K562 (cell line): ENCODE measurements at regions not wholly inside any gene's neighbourhood (a gene's known extent, or its start where the extent isn't known, plus 50 kb on each side); places are given as distances from the start of the nearest gene placed in this dataset.

Source experiments
- ATAC-seq: fragments of 200-7000 bp; cut with Tn5 transposase; 3 replicates; pipeline ENCODE4 v1.9.1; 2020; ENCODE audit warnings: moderate library complexity
- BruUV-seq: library from RNA; stranded (reverse); fragments of 400-500 nt; replicated peaks from 2 replicates; lab custom pipeline; 2021; lab: Mats Ljungman, UMichigan
- CTCF ChIA-PET: fragments of 300-600 bp; formaldehyde crosslinking; extraction: SDS; loops from one replicate; lab custom pipeline; 2021; ENCODE audit warnings: low intra/inter-chr PET ratio; lab: Yijun Ruan, JAX
- POLR2A ChIA-PET: fragments of 300-600, 350-650 bp; sonication (Branson Sonifier 250); formaldehyde crosslinking; extraction: SDS; loops from one replicate; lab custom pipeline; 2021; ENCODE audit warnings: antibody characterized with exemption, inconsistent platforms; lab: Yijun Ruan, JAX
- DNase-seq, 4 experiments: peaks; one replicate each; pipeline versions ENCODE4 v3.0.0 to v3.0.0-alpha.2; 2011 to 2018; ENCODE audit warnings: low spot score in 3 of 4, mixed read lengths in 3 of 4; ENCODE audit errors: extremely low read depth in 1 of 4
- FAIRE-seq: peaks from 2 replicates; lab custom pipeline; 2011; peaks lifted over from hg19 to GRCh38; lab: Jason Lieb, UNC
- H2AFZ ChIP-seq: 2 replicates; pipeline ENCODE4 v1.6.0; 2011; ENCODE audit warnings: low read depth, low read length, control low read depth, inconsistent platforms
- H3K27ac ChIP-seq: fragments of 200-600 bp; 3 replicates; pipeline ENCODE4 v1.8.0; 2011; ENCODE audit warnings: low read depth, mild to moderate bottlenecking, control low read depth, inconsistent platforms, low read length, moderate library complexity, mixed read lengths; ENCODE audit errors: extremely low read depth
- H3K27me3 ChIP-seq, 2 experiments: fragments of 300-600 bp in 1 of 2; 2 replicates in 1 of 2; 3 replicates in 1 of 2; pipeline versions ENCODE4 v1.6.0 to v1.8.0; 2011; ENCODE audit warnings: inconsistent platforms in 2 of 2, low read length in 2 of 2, mild to moderate bottlenecking in 1 of 2, mixed read lengths in 1 of 2, moderate library complexity in 1 of 2; ENCODE audit not compliant: control insufficient read depth in 2 of 2, insufficient read depth in 2 of 2
- H3K36me3 ChIP-seq: fragments of 300-600 bp; 3 replicates; pipeline ENCODE4 v1.8.0; 2011; ENCODE audit warnings: mild to moderate bottlenecking, low read length, inconsistent platforms; ENCODE audit not compliant: control insufficient read depth, insufficient read depth
- H3K4me1 ChIP-seq, 2 experiments: fragments of 200-600 bp in 1 of 2; replicated peaks in 1 of 2; 2 replicates in 1 of 2; 3 replicates in 1 of 2; pipeline versions ENCODE4 v1.5.1 to v1.8.0; 2011; ENCODE audit warnings: inconsistent platforms in 2 of 2, low read length in 2 of 2, mild to moderate bottlenecking in 1 of 2, mixed read lengths in 1 of 2, moderate library complexity in 1 of 2; ENCODE audit not compliant: control insufficient read depth in 2 of 2, insufficient read depth in 2 of 2
- H3K4me2 ChIP-seq: 2 replicates; pipeline ENCODE4 v1.6.1; 2011; ENCODE audit warnings: low read length, control low read depth, inconsistent platforms, mixed read lengths; ENCODE audit not compliant: insufficient read depth
- H3K4me3 ChIP-seq: fragments of 200-600 bp; sonication (generic), shearing (Covaris generic); 2 replicates; pipeline ENCODE4 v1.5.1; 2016; ENCODE audit warnings: control low read depth, inconsistent platforms
- H3K79me2 ChIP-seq: fragments of 200-600 bp; 3 replicates; pipeline ENCODE4 v1.8.0; 2011; ENCODE audit warnings: low read length, inconsistent platforms; ENCODE audit not compliant: control insufficient read depth, insufficient read depth
- H3K9ac ChIP-seq, 2 experiments: 2 replicates each; pipeline versions ENCODE4 v1.6.0 to v1.6.1; 2011; ENCODE audit warnings: low read depth in 2 of 2, low read length in 2 of 2, control low read depth in 1 of 2, inconsistent platforms in 1 of 2, mild to moderate bottlenecking in 1 of 2, mixed read lengths in 1 of 2; ENCODE audit not compliant: insufficient read depth in 1 of 2
- H3K9me1 ChIP-seq: one replicate; pipeline ENCODE4 v1.6.0; 2011; ENCODE audit warnings: inconsistent platforms, mild to moderate bottlenecking, low read length, moderate library complexity; ENCODE audit not compliant: control insufficient read depth, insufficient read depth
- H3K9me3 ChIP-seq: replicated peaks from 2 replicates; pipeline ENCODE4 v1.5.1; 2011; ENCODE audit warnings: low read depth, low read length, inconsistent platforms; ENCODE audit not compliant: control insufficient read depth, insufficient read depth
- H4K20me1 ChIP-seq: replicated peaks from 2 replicates; pipeline ENCODE4 v1.6.1; 2011; ENCODE audit warnings: low read length, inconsistent platforms, mixed read lengths; ENCODE audit not compliant: control insufficient read depth, insufficient read depth
- ASH1L ChIP-seq: fragments of 450-650 bp; IDR thresholded peaks from 2 replicates; pipeline ENCODE4 v1.6.1; 2018; ENCODE audit warnings: borderline replicate concordance, mild to moderate bottlenecking, low read depth; ENCODE audit not compliant: partially characterized antibody
- CSDE1 ChIP-seq, 2 experiments: fragments of 450-650 bp; IDR thresholded peaks; 2 replicates each; pipeline ENCODE4 v1.6.1; 2016; ENCODE audit warnings: mild to moderate bottlenecking in 1 of 2
- CTBP1 ChIP-seq: fragments of 450-650 bp; IDR thresholded peaks from 2 replicates; pipeline ENCODE4 v1.6.1; 2016; ENCODE audit warnings: borderline replicate concordance
- ETV6 ChIP-seq, 3 experiments: fragments of 150-350 bp in 1 of 3; sonication (generic) in 1 of 3; formaldehyde crosslinking in 1 of 3; IDR thresholded peaks; 2 replicates each; pipeline versions ENCODE4 v1.6.1 to v1.8.0; 2014 to 2022; ENCODE audit warnings: borderline replicate concordance in 2 of 3, low read depth in 2 of 3, antibody characterized with exemption in 1 of 3, low read length in 1 of 3, mild to moderate bottlenecking in 1 of 3, missing genetic modification reagents in 1 of 3
- FOXJ2 ChIP-seq: fragments of 200-800 bp; sonication (Bioruptor generic); IDR thresholded peaks from 2 replicates; pipeline ENCODE4 v1.6.1; 2016; ENCODE audit warnings: missing genetic modification characterization, missing compliant biosample characterization
- POLR3A ChIP-seq: IDR thresholded peaks from 2 replicates; pipeline ENCODE4 v1.6.1; 2011; ENCODE audit warnings: borderline replicate concordance, mild to moderate bottlenecking, moderate library complexity; ENCODE audit not compliant: insufficient read length, insufficient read depth; ENCODE audit errors: extremely low read depth
- RAD51 ChIP-seq: fragments of 450-650 bp; IDR thresholded peaks from 2 replicates; pipeline ENCODE4 v1.7.1; 2016; ENCODE audit warnings: low read depth, mild to moderate bottlenecking, borderline replicate concordance
- RFX7 ChIP-seq: fragments of 250-450 bp; sonication (Bioruptor Pico); IDR thresholded peaks from 2 replicates; pipeline ENCODE4 v1.5.1; 2021; ENCODE audit warnings: mild to moderate bottlenecking
- SAP30 ChIP-seq: fragments of 200-600 bp; sonication (generic); IDR thresholded peaks from 2 replicates; pipeline ENCODE4 v1.6.1; 2012; ENCODE audit warnings: borderline replicate concordance, low read depth, mild to moderate bottlenecking, moderate library complexity, low read length, control low read depth, inconsistent platforms; ENCODE audit not compliant: insufficient read depth, poor library complexity, severe bottlenecking
- SMARCB1 ChIP-seq: IDR thresholded peaks from 2 replicates; pipeline ENCODE4 v1.6.1; 2011; ENCODE audit warnings: improper control_type of control experiment, low read depth; ENCODE audit not compliant: insufficient read length
- SPI1 ChIP-seq: IDR thresholded peaks from 2 replicates; pipeline ENCODE4 v1.6.1; 2011; ENCODE audit warnings: low read depth, low read length, control low read depth, borderline replicate concordance
- SRSF1 ChIP-seq: fragments of 200-400 bp; formaldehyde crosslinking; IDR thresholded peaks from 2 replicates; pipeline ENCODE4 v1.6.1; 2017; ENCODE audit warnings: mild to moderate bottlenecking, low read depth, low read length, moderate library complexity
- ZBTB8A ChIP-seq: fragments of 450-650 bp; IDR thresholded peaks from 2 replicates; pipeline ENCODE4 v1.6.1; 2018; ENCODE audit warnings: mild to moderate bottlenecking, moderate library complexity; ENCODE audit not compliant: partially characterized antibody
- ZKSCAN3 ChIP-seq: fragments of 250-450 bp; sonication (Bioruptor Pico); IDR thresholded peaks from 2 replicates; pipeline ENCODE4 v1.4.0; 2020
- ZNF3 ChIP-seq: fragments of 250-450 bp; sonication (Bioruptor Pico); IDR thresholded peaks from 2 replicates; pipeline ENCODE4 v1.5.0; 2021; ENCODE audit warnings: mild to moderate bottlenecking, moderate library complexity
- ZNF311 ChIP-seq: fragments of 250-450 bp; sonication (Bioruptor Pico); IDR thresholded peaks from 2 replicates; pipeline ENCODE4 v1.4.0; 2020; ENCODE audit warnings: mild to moderate bottlenecking, moderate library complexity
- WGBS: fragments of 100-300 bp; shearing (Covaris generic); methylation state at CpG from one replicate; pipeline ENCODE4 v1.1.6; 2016; ENCODE audit warnings: low coverage, mixed read lengths; ENCODE audit not compliant: insufficient coverage; ENCODE audit errors: missing lambda C conversion rate; 5-methylcytosine and 5-hydroxymethylcytosine counted together
- in situ Hi-C: fragments of 300-500 bp; cut with MboI; formaldehyde crosslinking; loops from 4 replicates; pipeline ENCODE4 v1.15.0; 2018; ENCODE audit warnings: inconsistent platforms, mixed read lengths
- intact Hi-C: fragments of 100-400 bp; cut with micrococcal nuclease; formaldehyde crosslinking; loops from 2 replicates; pipeline ENCODE4 v1.14.2; 2022
- TF ChIP-seq, protein P1 (sequence below), 2 experiments: fragments of 450-650 bp; conservative IDR thresholded peaks; 2 replicates each; pipeline ENCODE4 v1.6.1; 2017; ENCODE audit warnings: mild to moderate bottlenecking in 2 of 2, moderate library complexity in 2 of 2
- TF ChIP-seq, protein P2 (sequence below): sonication (generic); formaldehyde crosslinking; IDR thresholded peaks from 2 replicates; pipeline ENCODE4 v1.8.1; 2023; ENCODE audit warnings: mild to moderate bottlenecking, missing genetic modification reagents, moderate library complexity
- TF ChIP-seq, protein P3 (sequence below): sonication (generic); formaldehyde crosslinking; IDR thresholded peaks from 2 replicates; pipeline ENCODE4 v1.8.0; 2022; ENCODE audit warnings: mild to moderate bottlenecking, missing genetic modification reagents

DNA sequence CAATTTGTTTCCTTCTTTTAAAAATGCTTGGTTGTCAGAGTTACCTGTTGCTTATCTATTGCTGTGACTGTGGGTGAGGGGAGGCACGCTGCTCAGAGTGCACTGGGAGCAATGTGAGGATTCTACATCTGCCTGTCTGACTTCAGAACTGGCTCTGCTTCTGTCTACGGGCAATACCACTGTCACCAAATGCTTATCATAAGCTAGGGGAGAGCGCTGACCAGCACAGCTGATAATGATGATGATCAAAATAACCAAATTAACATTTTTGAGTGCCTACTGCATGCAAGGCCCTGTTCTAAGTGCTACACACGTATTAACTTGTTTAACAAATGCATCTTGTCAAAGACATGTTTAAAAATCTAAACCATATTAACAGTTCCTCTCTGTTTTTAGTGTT is 79.2 kb upstream of the TPRG1 start (continued):
- TF ChIP-seq, protein P1, sequence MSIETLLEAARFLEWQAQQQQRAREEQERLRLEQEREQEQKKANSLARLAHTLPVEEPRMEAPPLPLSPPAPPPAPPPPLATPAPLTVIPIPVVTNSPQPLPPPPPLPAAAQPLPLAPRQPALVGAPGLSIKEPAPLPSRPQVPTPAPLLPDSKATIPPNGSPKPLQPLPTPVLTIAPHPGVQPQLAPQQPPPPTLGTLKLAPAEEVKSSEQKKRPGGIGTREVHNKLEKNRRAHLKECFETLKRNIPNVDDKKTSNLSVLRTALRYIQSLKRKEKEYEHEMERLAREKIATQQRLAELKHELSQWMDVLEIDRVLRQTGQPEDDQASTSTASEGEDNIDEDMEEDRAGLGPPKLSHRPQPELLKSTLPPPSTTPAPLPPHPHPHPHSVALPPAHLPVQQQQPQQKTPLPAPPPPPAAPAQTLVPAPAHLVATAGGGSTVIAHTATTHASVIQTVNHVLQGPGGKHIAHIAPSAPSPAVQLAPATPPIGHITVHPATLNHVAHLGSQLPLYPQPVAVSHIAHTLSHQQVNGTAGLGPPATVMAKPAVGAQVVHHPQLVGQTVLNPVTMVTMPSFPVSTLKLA (conservative IDR thresholded peaks at IDR 0.05), result no peak
- no peak for TF ChIP-seq ZNF311 (CRISPR knock-in tag)
- no peak for TF ChIP-seq CTBP1
- TF ChIP-seq FOXJ2 (tag), result no peak
- TF ChIP-seq ZBTB8A, result no peak
- no peak for TF ChIP-seq POLR3A
- TF ChIP-seq ZKSCAN3 (CRISPR knock-in tag), result no peak
- TF ChIP-seq SMARCB1, result no peak
- TF ChIP-seq SAP30, result no peak
- TF ChIP-seq RAD51, result no peak

DNA sequence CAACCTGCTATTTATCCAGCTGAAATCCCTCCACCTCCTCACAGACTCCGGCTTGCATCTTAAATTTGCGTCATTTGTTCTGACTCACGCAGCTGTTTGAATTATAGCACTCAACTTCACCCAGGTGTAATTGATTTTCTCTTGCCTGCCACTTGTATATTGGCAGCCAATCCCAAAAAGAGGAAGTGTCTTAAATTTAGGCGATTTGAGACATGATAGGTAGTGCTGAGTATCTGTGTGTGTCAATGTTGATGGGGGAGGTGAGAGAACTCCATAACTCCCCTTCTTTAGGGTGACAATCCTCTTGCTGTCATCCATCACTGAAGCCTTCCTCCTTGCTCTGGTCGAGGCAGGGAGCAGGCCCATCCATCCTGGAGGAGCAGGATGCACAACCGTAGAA is 77.2 kb upstream of the TPRG1 start:
- no peaks in the 10 kb centered on the region for H3K4me1 ChIP-seq
- no peak overlapping the region for H2AFZ ChIP-seq
- no peak overlapping the region for H3K9ac ChIP-seq
- BruUV-seq, result no TSS peak
- TF ChIP-seq ZNF3 (CRISPR knock-in tag) (no peak), SPI1 (0 out of 2 replicates have a peak, but pooled peaks have one; percentile 46), SRSF1 (no peak), ETV6 (IDR thresholded peaks at IDR 0.05; ENCODE audit: borderline replicate concordance in 1 of 2, low read depth in 2 of 2, low read length in 1 of 2) (no peak), ETV6 (CRISPR knock-in tag; IDR thresholded peaks at IDR 0.05; ENCODE audit: borderline replicate concordance) (no peak), RFX7 (CRISPR knock-in tag) (no peak), CSDE1 (IDR thresholded peaks at IDR 0.05) (no peak), ASH1L (no peak)
- TF ChIP-seq, protein P2, sequence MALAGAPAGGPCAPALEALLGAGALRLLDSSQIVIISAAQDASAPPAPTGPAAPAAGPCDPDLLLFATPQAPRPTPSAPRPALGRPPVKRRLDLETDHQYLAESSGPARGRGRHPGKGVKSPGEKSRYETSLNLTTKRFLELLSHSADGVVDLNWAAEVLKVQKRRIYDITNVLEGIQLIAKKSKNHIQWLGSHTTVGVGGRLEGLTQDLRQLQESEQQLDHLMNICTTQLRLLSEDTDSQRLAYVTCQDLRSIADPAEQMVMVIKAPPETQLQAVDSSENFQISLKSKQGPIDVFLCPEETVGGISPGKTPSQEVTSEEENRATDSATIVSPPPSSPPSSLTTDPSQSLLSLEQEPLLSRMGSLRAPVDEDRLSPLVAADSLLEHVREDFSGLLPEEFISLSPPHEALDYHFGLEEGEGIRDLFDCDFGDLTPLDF (CRISPR knock-in tag), result no peak
- TF ChIP-seq, protein P3, sequence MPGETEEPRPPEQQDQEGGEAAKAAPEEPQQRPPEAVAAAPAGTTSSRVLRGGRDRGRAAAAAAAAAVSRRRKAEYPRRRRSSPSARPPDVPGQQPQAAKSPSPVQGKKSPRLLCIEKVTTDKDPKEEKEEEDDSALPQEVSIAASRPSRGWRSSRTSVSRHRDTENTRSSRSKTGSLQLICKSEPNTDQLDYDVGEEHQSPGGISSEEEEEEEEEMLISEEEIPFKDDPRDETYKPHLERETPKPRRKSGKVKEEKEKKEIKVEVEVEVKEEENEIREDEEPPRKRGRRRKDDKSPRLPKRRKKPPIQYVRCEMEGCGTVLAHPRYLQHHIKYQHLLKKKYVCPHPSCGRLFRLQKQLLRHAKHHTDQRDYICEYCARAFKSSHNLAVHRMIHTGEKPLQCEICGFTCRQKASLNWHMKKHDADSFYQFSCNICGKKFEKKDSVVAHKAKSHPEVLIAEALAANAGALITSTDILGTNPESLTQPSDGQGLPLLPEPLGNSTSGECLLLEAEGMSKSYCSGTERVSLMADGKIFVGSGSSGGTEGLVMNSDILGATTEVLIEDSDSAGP, result no peak
- H3K27ac ChIP-seq, result no peak overlapping the region
- H3K9me1 ChIP-seq, result no peaks in the 10 kb centered on the region
- H3K36me3 ChIP-seq, result no peaks in the 10 kb centered on the region
- ChIA-PET POLR2A (no interaction called here), CTCF (no interaction called here)
- no peaks in the 10 kb centered on the region for H3K9me3 ChIP-seq
- H3K79me2 ChIP-seq, result no peaks in the 10 kb centered on the region
- ATAC-seq, result no peak
- no peak for FAIRE-seq
- intact Hi-C loops (no loop called here), in situ Hi-C loops (no loop called here)
- H4K20me1 ChIP-seq, result no peaks in the 10 kb centered on the region
- no peak for DNase-seq
- 0% methylated on average over 6 of the region's 6 CpGs for WGBS
- H3K4me3 ChIP-seq, result no peak overlapping the region
- H3K27me3 ChIP-seq, result no peaks in the 10 kb centered on the region
- H3K4me2 ChIP-seq, result no peak overlapping the region
